ENCODE measurements at regions not wholly inside any gene's neighbourhood (a gene's known extent, or its start where the extent isn't known, plus 50 kb on each side); places are given as distances from the start of the nearest gene placed in this dataset.
A peak's percentile ranks its signal among the peaks of the same experiment; 100 is the strongest.
"Not testable (repeated sequence)": the region's sequence is repeated elsewhere in the genome, so short reads cannot be mapped to it uniquely, and the experiment has no call there.

DNA sequence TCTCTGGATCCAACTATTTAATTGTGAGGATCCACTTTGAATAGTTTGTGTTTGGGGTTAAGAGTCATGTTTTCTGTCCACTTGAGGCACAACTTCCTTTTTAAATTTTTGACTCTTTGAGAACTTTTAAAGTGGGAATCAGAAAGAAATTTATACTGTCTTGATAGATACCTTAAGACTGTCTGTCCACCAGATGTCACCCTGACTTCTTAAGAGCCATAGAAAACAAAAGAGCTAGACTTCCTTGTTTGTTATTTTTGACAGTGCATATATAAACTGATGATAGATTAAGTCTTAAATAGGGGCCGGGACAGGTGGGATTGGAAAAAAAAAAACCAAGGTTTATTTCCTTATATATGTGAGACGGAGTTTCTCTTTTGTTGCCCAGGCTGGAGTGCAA, 52.1 kb upstream of the WDR72 start:
- H4K5ac ChIP-seq (ENCODE audit: insufficient read length, low read depth, low read length), result no peak overlapping the region
- no peak overlapping the region for H3K56ac ChIP-seq (ENCODE audit: insufficient read length, low read depth, low read length)
- no peak overlapping the region for H2BK12ac ChIP-seq (ENCODE audit: insufficient read length, low read depth, low read length)
- H3K14ac ChIP-seq (ENCODE audit: insufficient read depth, low read length), result no peak overlapping the region
- H3K4me1 Mint-ChIP-seq, result no peaks in the 10 kb centered on the region
- H3K9me3 Mint-ChIP-seq, result no peaks in the 10 kb centered on the region
- no peaks in the 10 kb centered on the region for H3K27me3 Mint-ChIP-seq (ENCODE audit: low read depth)
- no peak overlapping the region for H2BK15ac ChIP-seq (ENCODE audit: low read depth, low read length)
- H3K23me2 ChIP-seq (ENCODE audit: insufficient read length, low read depth, low read length, poor library complexity, severe bottlenecking), result no peaks in the 10 kb centered on the region
- no peaks in the 10 kb centered on the region for H3K36me3 Mint-ChIP-seq (ENCODE audit: insufficient read depth in 1 of 3, low read depth in 3 of 3)
- H3K27ac ChIP-seq (ENCODE audit: insufficient read length, low read depth, low read length), result no peak overlapping the region
- no peaks in the 10 kb centered on the region for H3K4me1 ChIP-seq (ENCODE audit: insufficient read depth, low read length)
- TF ChIP-seq, protein P1, sequence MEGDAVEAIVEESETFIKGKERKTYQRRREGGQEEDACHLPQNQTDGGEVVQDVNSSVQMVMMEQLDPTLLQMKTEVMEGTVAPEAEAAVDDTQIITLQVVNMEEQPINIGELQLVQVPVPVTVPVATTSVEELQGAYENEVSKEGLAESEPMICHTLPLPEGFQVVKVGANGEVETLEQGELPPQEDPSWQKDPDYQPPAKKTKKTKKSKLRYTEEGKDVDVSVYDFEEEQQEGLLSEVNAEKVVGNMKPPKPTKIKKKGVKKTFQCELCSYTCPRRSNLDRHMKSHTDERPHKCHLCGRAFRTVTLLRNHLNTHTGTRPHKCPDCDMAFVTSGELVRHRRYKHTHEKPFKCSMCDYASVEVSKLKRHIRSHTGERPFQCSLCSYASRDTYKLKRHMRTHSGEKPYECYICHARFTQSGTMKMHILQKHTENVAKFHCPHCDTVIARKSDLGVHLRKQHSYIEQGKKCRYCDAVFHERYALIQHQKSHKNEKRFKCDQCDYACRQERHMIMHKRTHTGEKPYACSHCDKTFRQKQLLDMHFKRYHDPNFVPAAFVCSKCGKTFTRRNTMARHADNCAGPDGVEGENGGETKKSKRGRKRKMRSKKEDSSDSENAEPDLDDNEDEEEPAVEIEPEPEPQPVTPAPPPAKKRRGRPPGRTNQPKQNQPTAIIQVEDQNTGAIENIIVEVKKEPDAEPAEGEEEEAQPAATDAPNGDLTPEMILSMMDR (conservative IDR thresholded peaks at IDR 0.05), result peak; percentile 54
- no peak overlapping the region for H4K8ac ChIP-seq (replicated peaks; ENCODE audit: insufficient read length, low read depth, low read length)
- H4K91ac ChIP-seq (ENCODE audit: insufficient read length, low read depth, low read length), result no peak overlapping the region
- H3T11ph ChIP-seq (ENCODE audit: low read length), result no peak overlapping the region
- H2BK120ac ChIP-seq (ENCODE audit: low read depth, low read length, poor library complexity, severe bottlenecking), result no peak overlapping the region
- no peak overlapping the region for H2AK5ac ChIP-seq (ENCODE audit: insufficient read length, low read length)
- H3K79me2 ChIP-seq (ENCODE audit: insufficient read depth, low read length), result no peaks in the 10 kb centered on the region
- H3K4me2 ChIP-seq (ENCODE audit: insufficient read depth, insufficient read length, low read length), result no peak overlapping the region
- no peak for DNase-seq
- H3K27me3 ChIP-seq (ENCODE audit: insufficient read depth, low read length), result no peaks in the 10 kb centered on the region
- no peaks in the 10 kb centered on the region for H4K20me1 ChIP-seq (ENCODE audit: control insufficient read depth, insufficient read depth, insufficient read length)
- H2AFZ ChIP-seq (ENCODE audit: low read length), result no peak overlapping the region
- no peaks in the 10 kb centered on the region for H3K79me1 ChIP-seq (ENCODE audit: insufficient read depth, low read depth, low read length, poor library complexity, severe bottlenecking)
- H3K27ac Mint-ChIP-seq, result no peak overlapping the region
- no peak overlapping the region for H2BK20ac ChIP-seq (ENCODE audit: low read depth, low read length, poor library complexity, severe bottlenecking)
- H3K23ac ChIP-seq (ENCODE audit: insufficient read length, low read depth, low read length), result no peak overlapping the region
- H3K4me3 Mint-ChIP-seq, result no peak overlapping the region
- no peak overlapping the region for H3K4ac ChIP-seq (ENCODE audit: low read depth, low read length)
- no peak overlapping the region for H2BK5ac ChIP-seq (ENCODE audit: insufficient read length, low read length)
- H3K9ac ChIP-seq (ENCODE audit: extremely low read depth, insufficient read length, low read length), result no peak overlapping the region
- WGBS (ENCODE audit: extremely low coverage, insufficient read length, low lambda C conversion rate), result no CpG with 5 or more reads among the region's 2 CpGs
- no peak overlapping the region for H3K18ac ChIP-seq (ENCODE audit: insufficient read length, low read depth, low read length)
- no peaks in the 10 kb centered on the region for H3K9me3 ChIP-seq (ENCODE audit: control insufficient read depth, low read depth, low read length)

DNA sequence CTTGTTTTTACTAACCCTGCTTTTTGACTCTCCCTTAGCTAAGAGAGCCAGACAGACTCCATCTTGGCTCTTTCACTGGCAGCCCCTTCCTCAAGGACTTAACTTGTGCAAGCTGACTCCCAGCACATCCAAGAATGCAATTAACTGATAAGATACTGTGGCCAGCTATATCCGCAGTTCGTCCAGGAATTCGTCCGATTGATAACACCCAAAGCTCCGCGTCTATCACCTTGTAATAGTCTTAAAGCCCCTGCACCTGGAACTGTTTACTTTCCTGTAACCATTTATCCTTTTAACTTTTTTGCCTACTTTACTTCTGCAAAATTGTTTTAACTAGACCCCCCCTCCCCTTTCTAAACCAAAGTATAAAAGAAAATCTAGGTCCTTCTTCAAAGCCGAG, 50.8 kb upstream of the WDR72 start:
- not testable (repeated sequence) for H3K27ac ChIP-seq (ENCODE audit: insufficient read length, low read depth, low read length); H3K4me3 Mint-ChIP-seq

More for the DNA sequence above, 50.8 kb upstream of the WDR72 start:
- no CpG with 5 or more reads among the region's 7 CpGs for WGBS (ENCODE audit: extremely low coverage, insufficient read length, low lambda C conversion rate)
- H3K14ac ChIP-seq (ENCODE audit: insufficient read depth, low read length); H3K4me2 ChIP-seq (ENCODE audit: insufficient read depth, insufficient read length, low read length); H3K79me2 ChIP-seq (ENCODE audit: insufficient read depth, low read length); H3K23ac ChIP-seq (ENCODE audit: insufficient read length, low read depth, low read length); H2BK15ac ChIP-seq (ENCODE audit: low read depth, low read length); H3K4me1 Mint-ChIP-seq; H3K18ac ChIP-seq (ENCODE audit: insufficient read length, low read depth, low read length); H2BK20ac ChIP-seq (ENCODE audit: low read depth, low read length, poor library complexity, severe bottlenecking); DNase-seq; H3K56ac ChIP-seq (ENCODE audit: insufficient read length, low read depth, low read length); H3K4me1 ChIP-seq (ENCODE audit: insufficient read depth, low read length); H3K79me1 ChIP-seq (ENCODE audit: insufficient read depth, low read depth, low read length, poor library complexity, severe bottlenecking); H4K91ac ChIP-seq (ENCODE audit: insufficient read length, low read depth, low read length); H3K27me3 ChIP-seq (ENCODE audit: insufficient read depth, low read length); H2BK120ac ChIP-seq (ENCODE audit: low read depth, low read length, poor library complexity, severe bottlenecking); H2BK5ac ChIP-seq (ENCODE audit: insufficient read length, low read length); H3K9me3 Mint-ChIP-seq; H2BK12ac ChIP-seq (ENCODE audit: insufficient read length, low read depth, low read length); H3K27me3 Mint-ChIP-seq (ENCODE audit: low read depth); H3K27ac Mint-ChIP-seq; H3K9me3 ChIP-seq (ENCODE audit: control insufficient read depth, low read depth, low read length); H4K20me1 ChIP-seq (ENCODE audit: control insufficient read depth, insufficient read depth, insufficient read length); H4K8ac ChIP-seq (replicated peaks; ENCODE audit: insufficient read length, low read depth, low read length); H3K23me2 ChIP-seq (ENCODE audit: insufficient read length, low read depth, low read length, poor library complexity, severe bottlenecking); H3K36me3 Mint-ChIP-seq (ENCODE audit: insufficient read depth in 1 of 3, low read depth in 3 of 3); H3K4ac ChIP-seq (ENCODE audit: low read depth, low read length); H3T11ph ChIP-seq (ENCODE audit: low read length); H4K5ac ChIP-seq (ENCODE audit: insufficient read length, low read depth, low read length); H3K9ac ChIP-seq (ENCODE audit: extremely low read depth, insufficient read length, low read length); H2AFZ ChIP-seq (ENCODE audit: low read length); H2AK5ac ChIP-seq (ENCODE audit: insufficient read length, low read length): not testable (repeated sequence)
